ENCODE measurements at regions not wholly inside any gene's neighbourhood (a gene's known extent, or its start where the extent isn't known, plus 50 kb on each side); places are given as distances from the start of the nearest gene placed in this dataset.

GRCh38 chr20:55471052-55472006 lies 534.0 kb downstream of the CBLN4 start:
- H3K4me1 Mint-ChIP-seq (ENCODE audit: low read depth) = no peaks in the 10 kb centered on the region
- peaks cover 2% of the 10 kb centered on the region for H3K9me3 Mint-ChIP-seq
- no peak for DNase-seq
- no peak overlapping the region for H3K27ac Mint-ChIP-seq
- H3K27me3 Mint-ChIP-seq (ENCODE audit: low read depth) = no peaks in the 10 kb centered on the region
- no peaks in the 10 kb centered on the region for H3K36me3 Mint-ChIP-seq (ENCODE audit: low read depth)
- CTCF ChIA-PET = no interaction called here
- H3K4me3 Mint-ChIP-seq = no peak overlapping the region
- intact Hi-C loops (cut with micrococcal nuclease) = no loop called here

GRCh38 chr20:55469074-55469473 lies 536.2 kb downstream of the CBLN4 start:
- Mint-ChIP-seq H3K4me3 (no peak overlapping the region), H3K27ac (no peak overlapping the region), H3K27me3 (ENCODE audit: low read depth) (peaks cover 2% of the 10 kb centered on the region), H3K9me3 (peaks cover 2% of the 10 kb centered on the region), H3K4me1 (ENCODE audit: low read depth) (no peaks in the 10 kb centered on the region), H3K36me3 (ENCODE audit: low read depth) (no peaks in the 10 kb centered on the region)
- intact Hi-C loops (cut with micrococcal nuclease) = no loop called here
- CTCF ChIA-PET = no interaction called here
- DNase-seq = no peak

- H3K27me3 Mint-ChIP-seq (ENCODE audit: low read depth) = peaks cover 2% of the 10 kb centered on the region
- H3K4me3 Mint-ChIP-seq = no peak overlapping the region
- CTCF ChIA-PET = no interaction called here
These were observed 543.8 kb downstream of the CBLN4 start for GRCh38 chr20:55461519-55461918.

DNA sequence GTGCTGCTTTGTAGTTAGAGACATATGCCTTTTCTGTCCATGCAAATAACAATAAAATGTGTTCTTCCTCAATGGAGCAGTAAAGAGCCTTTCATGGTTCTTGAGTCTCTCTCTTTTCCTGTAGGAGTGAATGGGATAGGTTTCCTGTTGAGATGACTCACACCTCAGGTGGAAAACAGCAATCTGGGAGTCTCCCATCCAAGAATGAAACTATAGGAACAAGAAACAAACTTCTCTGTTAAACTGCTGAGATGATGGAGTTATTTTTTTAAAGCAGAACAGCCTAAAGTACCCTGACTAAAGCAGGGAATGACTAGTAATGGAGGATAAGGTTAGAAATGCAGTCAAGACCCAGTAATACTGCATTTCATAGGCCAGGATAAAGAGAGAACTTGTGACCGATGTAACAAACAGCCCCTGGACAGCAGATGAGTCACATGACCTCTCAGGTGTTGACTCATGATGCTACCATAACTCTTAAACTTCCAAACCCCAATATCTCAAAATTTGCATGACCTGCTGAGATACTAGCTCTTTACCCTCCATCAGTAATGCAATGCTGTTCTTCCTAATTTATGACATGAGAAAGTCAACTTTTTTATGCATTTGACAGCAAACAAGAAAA lies 548.9 kb downstream of the CBLN4 start:
- H3K27me3 Mint-ChIP-seq (ENCODE audit: low read depth) = no peaks in the 10 kb centered on the region
- H3K36me3 Mint-ChIP-seq (ENCODE audit: low read depth) = no peaks in the 10 kb centered on the region
- no peak overlapping the region for H3K27ac Mint-ChIP-seq
- H3K4me1 Mint-ChIP-seq (ENCODE audit: low read depth) = no peaks in the 10 kb centered on the region
- intact Hi-C loops (cut with micrococcal nuclease) = no loop called here
- no peak overlapping the region for H3K4me3 Mint-ChIP-seq
- DNase-seq = no peak
- CTCF ChIA-PET = no interaction called here
- no peaks in the 10 kb centered on the region for H3K9me3 Mint-ChIP-seq

More at GRCh38 chr20:55461519-55461918, 543.8 kb downstream of the CBLN4 start:
- no peaks in the 10 kb centered on the region for H3K4me1 Mint-ChIP-seq (ENCODE audit: low read depth)
- no peaks in the 10 kb centered on the region for H3K36me3 Mint-ChIP-seq (ENCODE audit: low read depth)
- no peak overlapping the region for H3K27ac Mint-ChIP-seq
- H3K9me3 Mint-ChIP-seq = no peaks in the 10 kb centered on the region
- intact Hi-C loops (cut with micrococcal nuclease) = no loop called here
- no peak for DNase-seq

DNA sequence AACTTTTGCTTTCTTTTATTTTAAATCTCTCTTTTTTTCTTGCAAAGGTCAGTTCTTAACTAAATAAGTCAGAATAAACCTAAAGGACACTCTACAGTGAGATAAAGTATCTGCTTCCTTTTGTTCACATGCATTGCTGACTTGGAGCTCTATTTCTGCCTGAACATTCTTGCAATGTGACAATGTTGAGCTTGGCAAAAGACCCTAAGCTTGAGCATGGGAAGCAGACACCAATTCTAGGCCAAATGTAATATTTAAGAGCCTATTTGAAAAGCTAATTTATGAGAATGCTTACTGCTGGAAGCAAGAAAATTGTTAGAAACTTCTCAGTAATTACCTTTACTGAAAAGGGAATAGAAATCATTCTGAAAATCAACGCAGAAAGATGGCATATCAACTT lies 556.2 kb downstream of the CBLN4 start:
- CTCF ChIA-PET = no interaction called here
- H3K27me3 Mint-ChIP-seq (ENCODE audit: low read depth) = no peaks in the 10 kb centered on the region
- intact Hi-C loops (cut with micrococcal nuclease) = no loop called here
- no peaks in the 10 kb centered on the region for H3K4me1 Mint-ChIP-seq (ENCODE audit: low read depth)
- no peaks in the 10 kb centered on the region for H3K36me3 Mint-ChIP-seq (ENCODE audit: low read depth)
- DNase-seq = no peak
- peaks cover 1% of the 10 kb centered on the region for H3K9me3 Mint-ChIP-seq
- no peak overlapping the region for H3K4me3 Mint-ChIP-seq
- H3K27ac Mint-ChIP-seq = no peak overlapping the region

- intact Hi-C loops (cut with micrococcal nuclease) = no loop called here
- CTCF ChIA-PET = no interaction called here
- no peak for DNase-seq
- no peaks in the 10 kb centered on the region for H3K27me3 Mint-ChIP-seq (ENCODE audit: low read depth)
- no peaks in the 10 kb centered on the region for H3K4me1 Mint-ChIP-seq (ENCODE audit: low read depth)
- H3K4me3 Mint-ChIP-seq = no peak overlapping the region
- H3K9me3 Mint-ChIP-seq = peaks cover 1% of the 10 kb centered on the region
- no peaks in the 10 kb centered on the region for H3K36me3 Mint-ChIP-seq (ENCODE audit: low read depth)
- no peak overlapping the region for H3K27ac Mint-ChIP-seq
These were observed 559.0 kb downstream of the CBLN4 start for GRCh38 chr20:55446301-55446700.

GRCh38 chr20:55439070-55439469 lies 566.2 kb downstream of the CBLN4 start:
- Mint-ChIP-seq H3K9me3 (peaks cover 2% of the 10 kb centered on the region), H3K27me3 (ENCODE audit: low read depth) (no peaks in the 10 kb centered on the region), H3K4me1 (ENCODE audit: low read depth) (no peaks in the 10 kb centered on the region)

GRCh38 chr20:55437798-55438415 lies 567.4 kb downstream of the CBLN4 start:
- Mint-ChIP-seq H3K36me3 (ENCODE audit: low read depth) (no peaks in the 10 kb centered on the region), H3K4me3 (no peak overlapping the region), H3K9me3 (peaks cover 2% of the 10 kb centered on the region), H3K27ac (no peak overlapping the region), H3K4me1 (ENCODE audit: low read depth) (no peaks in the 10 kb centered on the region), H3K27me3 (ENCODE audit: low read depth) (no peaks in the 10 kb centered on the region)
- CTCF ChIA-PET = no interaction called here
- no peak for DNase-seq
- intact Hi-C loops (cut with micrococcal nuclease) = no loop called here

More at GRCh38 chr20:55439070-55439469, 566.2 kb downstream of the CBLN4 start:
- Mint-ChIP-seq H3K27ac (no peak overlapping the region), H3K36me3 (ENCODE audit: low read depth) (no peaks in the 10 kb centered on the region), H3K4me3 (no peak overlapping the region)
- CTCF ChIA-PET = no interaction called here
- intact Hi-C loops (cut with micrococcal nuclease) = no loop called here
- no peak for DNase-seq

GRCh38 chr20:55424968-55425367 lies 580.4 kb downstream of the CBLN4 start:
- H3K27me3 Mint-ChIP-seq (ENCODE audit: low read depth) = no peaks in the 10 kb centered on the region
- no peak overlapping the region for H3K27ac Mint-ChIP-seq
- no peak for DNase-seq
- intact Hi-C loops (cut with micrococcal nuclease) = no loop called here
- no peaks in the 10 kb centered on the region for H3K36me3 Mint-ChIP-seq (ENCODE audit: low read depth)
- H3K9me3 Mint-ChIP-seq = peaks cover 1% of the 10 kb centered on the region
- no peaks in the 10 kb centered on the region for H3K4me1 Mint-ChIP-seq (ENCODE audit: low read depth)
- CTCF ChIA-PET = no interaction called here
- H3K4me3 Mint-ChIP-seq = no peak overlapping the region

DNA sequence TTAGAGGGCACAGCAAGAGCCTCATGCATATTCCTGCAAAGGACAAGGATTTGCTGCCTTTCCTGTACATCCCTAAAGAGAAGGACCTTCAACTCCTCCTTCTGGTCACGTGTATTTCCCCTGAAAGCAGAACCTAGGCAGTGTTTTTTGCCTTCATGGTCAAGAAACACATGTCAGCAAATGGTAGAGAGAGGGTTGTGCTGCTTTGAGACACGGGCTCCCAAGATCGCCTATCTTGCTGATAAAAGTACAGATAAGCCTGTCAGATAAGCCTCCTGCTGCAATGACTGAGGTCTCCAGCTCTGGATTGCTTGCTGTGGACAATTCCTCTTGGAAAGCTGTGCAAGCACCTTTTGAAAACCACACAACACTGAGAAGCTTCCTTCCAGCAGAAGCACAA lies 580.8 kb downstream of the CBLN4 start:
- Mint-ChIP-seq H3K27ac (no peak overlapping the region), H3K4me1 (ENCODE audit: low read depth) (no peaks in the 10 kb centered on the region), H3K4me3 (no peak overlapping the region), H3K9me3 (peaks cover 1% of the 10 kb centered on the region), H3K27me3 (ENCODE audit: low read depth) (no peaks in the 10 kb centered on the region), H3K36me3 (ENCODE audit: low read depth) (no peaks in the 10 kb centered on the region)
- DNase-seq = no peak
- CTCF ChIA-PET = no interaction called here
- intact Hi-C loops (cut with micrococcal nuclease) = no loop called here

- CTCF ChIA-PET = no interaction called here
- Mint-ChIP-seq H3K4me1 (ENCODE audit: low read depth) (no peaks in the 10 kb centered on the region), H3K36me3 (ENCODE audit: low read depth) (no peaks in the 10 kb centered on the region), H3K9me3 (no peaks in the 10 kb centered on the region), H3K27me3 (ENCODE audit: low read depth) (no peaks in the 10 kb centered on the region), H3K4me3 (no peak overlapping the region), H3K27ac (no peak overlapping the region)
- intact Hi-C loops (cut with micrococcal nuclease) = loop anchor here (10.0 kb wide), 1 partner anchor 927 kb away; no protein-coding TSS in a partner anchor
- no peak for DNase-seq
These were observed 587.5 kb downstream of the CBLN4 start for GRCh38 chr20:55417836-55418235.

DNA sequence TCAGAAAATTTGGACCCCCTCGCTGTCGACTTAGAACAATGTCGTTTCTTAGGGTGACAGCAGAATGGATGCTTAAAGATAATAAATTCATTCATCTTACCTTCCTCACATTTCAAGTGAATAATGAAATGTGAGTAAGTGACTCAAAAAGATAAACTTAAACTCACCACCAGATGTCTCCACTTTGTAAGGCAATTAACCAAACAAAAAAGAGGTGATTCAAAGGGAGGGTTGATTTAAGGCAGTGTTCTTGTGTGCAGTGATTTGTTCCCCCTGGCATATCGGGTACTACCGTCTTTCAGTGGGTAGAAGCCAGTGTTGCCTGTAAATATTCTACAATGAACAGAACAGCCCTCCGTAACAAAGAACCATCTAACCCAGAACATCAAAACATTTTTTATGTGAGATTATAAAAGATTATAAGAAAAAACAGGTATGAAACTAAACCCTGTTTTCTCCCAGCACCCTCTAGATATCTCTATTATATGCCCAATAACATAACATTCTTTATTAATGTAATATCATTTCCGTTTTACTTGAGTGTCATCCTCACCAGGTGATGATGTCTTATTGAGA lies 589.7 kb downstream of the CBLN4 start:
- H3K27me3 Mint-ChIP-seq (ENCODE audit: low read depth) = no peaks in the 10 kb centered on the region
- H3K36me3 Mint-ChIP-seq (ENCODE audit: low read depth) = no peaks in the 10 kb centered on the region
- no peak overlapping the region for H3K4me3 Mint-ChIP-seq
- no peaks in the 10 kb centered on the region for H3K4me1 Mint-ChIP-seq (ENCODE audit: low read depth)
- DNase-seq = no peak
- H3K9me3 Mint-ChIP-seq = no peaks in the 10 kb centered on the region
- CTCF ChIA-PET = no interaction called here
- intact Hi-C loops (cut with micrococcal nuclease) = loop anchor here (10.0 kb wide), 1 partner anchor 929 kb away; no protein-coding TSS in a partner anchor
- H3K27ac Mint-ChIP-seq = no peak overlapping the region
